ENCODE measurements at regions not wholly inside any gene's neighbourhood (a gene's known extent, or its start where the extent isn't known, plus 50 kb on each side); places are given as distances from the start of the nearest gene placed in this dataset.

DNA sequence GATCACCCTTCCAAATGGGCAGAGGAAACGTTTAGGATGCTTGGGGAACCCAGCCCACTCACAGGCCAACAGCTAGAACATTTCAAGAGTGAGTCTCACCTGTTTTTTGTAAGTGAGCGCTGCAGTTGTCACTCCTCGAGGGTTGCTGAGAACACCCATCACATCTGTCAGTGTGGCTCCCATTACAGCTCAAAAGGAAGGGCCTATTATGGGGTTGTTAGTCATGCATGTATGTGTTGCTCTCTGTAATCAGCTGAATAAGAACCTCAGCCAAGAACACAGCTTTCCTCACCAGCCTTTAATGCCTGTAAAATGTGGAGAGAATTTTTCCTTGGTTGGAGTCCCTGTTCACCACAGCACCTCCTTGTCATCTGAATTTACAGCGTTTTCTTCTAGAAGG lies 196.3 kb upstream of the KLF4 start:
- ATAC-seq (replicated peaks; ENCODE audit: extremely low read depth, poor library complexity, severe bottlenecking) = no peak
- no peaks in the 10 kb centered on the region for H3K27me3 Mint-ChIP-seq
- no peaks in the 10 kb centered on the region for H3K36me3 Mint-ChIP-seq (ENCODE audit: insufficient read depth)
- no peak overlapping the region for H3K27ac Mint-ChIP-seq (ENCODE audit: low read depth)
- H3K4me3 Mint-ChIP-seq = no peak overlapping the region
- H3K4me1 Mint-ChIP-seq = no peaks in the 10 kb centered on the region
- H3K9me3 Mint-ChIP-seq = peaks cover 6% of the 10 kb centered on the region
- DNase-seq (ENCODE audit: low spot score in 2 of 2) = no peak

GRCh38 chr9:107685376-107685775 lies 195.8 kb upstream of the KLF4 start:
- Mint-ChIP-seq H3K27me3 (no peaks in the 10 kb centered on the region), H3K4me3 (no peak overlapping the region), H3K4me1 (no peaks in the 10 kb centered on the region), H3K27ac (ENCODE audit: low read depth) (no peak overlapping the region), H3K36me3 (ENCODE audit: insufficient read depth) (no peaks in the 10 kb centered on the region), H3K9me3 (peaks cover under 1% of the 10 kb centered on the region)
- DNase-seq (ENCODE audit: low spot score in 2 of 2) (no peak), ATAC-seq (replicated peaks; ENCODE audit: extremely low read depth, poor library complexity, severe bottlenecking) (no peak)

DNA sequence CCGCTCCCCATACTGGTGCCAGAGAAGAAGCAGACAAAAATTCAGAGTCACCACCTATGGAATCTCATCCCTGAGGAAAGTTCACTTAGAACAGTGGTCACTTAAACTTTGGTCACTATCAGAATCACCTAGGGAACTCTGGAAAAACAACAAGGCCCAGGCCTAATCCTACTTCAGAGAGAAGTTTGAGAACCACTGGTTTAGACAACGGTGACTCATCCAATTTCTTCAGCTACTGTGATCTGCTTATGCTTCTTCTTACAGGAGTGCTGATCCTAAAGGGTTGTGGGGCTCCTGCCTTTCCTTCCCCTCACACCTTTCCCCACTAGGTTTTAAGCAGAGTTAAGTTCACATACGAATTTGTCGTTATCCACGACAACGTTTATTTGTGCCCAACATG lies 194.7 kb upstream of the KLF4 start:
- H3K4me3 Mint-ChIP-seq = no peak overlapping the region
- H3K27me3 Mint-ChIP-seq = no peaks in the 10 kb centered on the region
- DNase-seq (ENCODE audit: low spot score in 2 of 2) = no peak
- H3K4me1 Mint-ChIP-seq = no peaks in the 10 kb centered on the region
- no peaks in the 10 kb centered on the region for H3K9me3 Mint-ChIP-seq
- no peaks in the 10 kb centered on the region for H3K36me3 Mint-ChIP-seq (ENCODE audit: insufficient read depth)
- no peak overlapping the region for H3K27ac Mint-ChIP-seq (ENCODE audit: low read depth)
- no peak for ATAC-seq (replicated peaks; ENCODE audit: extremely low read depth, poor library complexity, severe bottlenecking)

- ATAC-seq (replicated peaks; ENCODE audit: extremely low read depth, poor library complexity, severe bottlenecking) = no peak
- H3K27me3 Mint-ChIP-seq = no peaks in the 10 kb centered on the region
- no peaks in the 10 kb centered on the region for H3K36me3 Mint-ChIP-seq (ENCODE audit: insufficient read depth)
- no peak overlapping the region for H3K4me3 Mint-ChIP-seq
- H3K9me3 Mint-ChIP-seq = no peaks in the 10 kb centered on the region
- DNase-seq (ENCODE audit: low spot score in 2 of 2) = no peak
- no peak overlapping the region for H3K27ac Mint-ChIP-seq (ENCODE audit: low read depth)
- no peaks in the 10 kb centered on the region for H3K4me1 Mint-ChIP-seq
Measured at GRCh38 chr9:107683566-107683965, 194.0 kb upstream of the KLF4 start.

- H3K27ac Mint-ChIP-seq (ENCODE audit: low read depth) = no peak overlapping the region
Measured at GRCh38 chr9:107681988-107682387, 192.4 kb upstream of the KLF4 start.

GRCh38 chr9:107675351-107676259 lies 186.0 kb upstream of the KLF4 start:
- no peaks in the 10 kb centered on the region for H3K9me3 Mint-ChIP-seq
- no peaks in the 10 kb centered on the region for H3K4me1 Mint-ChIP-seq
- H3K27ac Mint-ChIP-seq (ENCODE audit: low read depth) = no peak overlapping the region
- no peaks in the 10 kb centered on the region for H3K36me3 Mint-ChIP-seq (ENCODE audit: insufficient read depth)
- no peak overlapping the region for H3K4me3 Mint-ChIP-seq
- DNase-seq (ENCODE audit: low spot score in 2 of 2) (no peak), ATAC-seq (replicated peaks; ENCODE audit: extremely low read depth, poor library complexity, severe bottlenecking) (peak; percentile 19)
- H3K27me3 Mint-ChIP-seq = no peaks in the 10 kb centered on the region

More at GRCh38 chr9:107681988-107682387, 192.4 kb upstream of the KLF4 start:
- no peak overlapping the region for H3K4me3 Mint-ChIP-seq
- ATAC-seq (replicated peaks; ENCODE audit: extremely low read depth, poor library complexity, severe bottlenecking) (no peak), DNase-seq (ENCODE audit: low spot score in 2 of 2) (no peak)
- no peaks in the 10 kb centered on the region for H3K36me3 Mint-ChIP-seq (ENCODE audit: insufficient read depth)
- H3K4me1 Mint-ChIP-seq = no peaks in the 10 kb centered on the region
- no peaks in the 10 kb centered on the region for H3K27me3 Mint-ChIP-seq
- H3K9me3 Mint-ChIP-seq = no peaks in the 10 kb centered on the region

DNA sequence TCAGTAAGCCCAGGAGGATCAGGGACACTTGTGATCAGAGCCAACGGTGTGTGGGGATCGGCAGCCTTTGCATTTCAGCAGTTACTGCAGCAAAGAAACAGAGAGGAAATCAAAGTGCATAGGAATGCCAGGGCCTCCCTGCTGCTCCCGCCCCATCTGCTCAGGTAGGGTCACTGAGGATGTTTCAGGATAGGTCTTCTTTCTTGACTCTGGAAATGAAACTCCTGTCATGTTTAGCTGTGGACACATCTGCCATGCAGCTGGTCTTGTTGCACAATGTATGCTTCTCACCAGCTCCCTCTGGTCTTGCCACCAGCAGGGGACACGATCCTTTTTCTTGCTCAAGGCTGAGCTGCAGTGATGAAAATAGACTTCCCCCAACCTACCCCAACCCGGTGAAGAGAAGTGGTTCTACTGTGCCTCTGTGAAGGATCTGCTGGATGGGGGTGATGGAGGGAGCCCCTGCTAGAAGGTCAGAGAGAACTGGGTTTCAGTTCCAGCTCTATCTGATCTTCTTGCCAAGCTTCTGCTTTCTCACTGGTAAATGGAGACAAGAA lies 185.2 kb upstream of the KLF4 start:
- no peaks in the 10 kb centered on the region for H3K4me1 Mint-ChIP-seq
- H3K4me3 Mint-ChIP-seq = no peak overlapping the region
- no peak for ATAC-seq (replicated peaks; ENCODE audit: extremely low read depth, poor library complexity, severe bottlenecking)
- H3K27me3 Mint-ChIP-seq = no peaks in the 10 kb centered on the region
- H3K36me3 Mint-ChIP-seq (ENCODE audit: insufficient read depth) = no peaks in the 10 kb centered on the region
- no peaks in the 10 kb centered on the region for H3K9me3 Mint-ChIP-seq
- no peak for DNase-seq (ENCODE audit: low spot score in 2 of 2)
- no peak overlapping the region for H3K27ac Mint-ChIP-seq (ENCODE audit: low read depth)

GRCh38 chr9:107673861-107674720 lies 184.5 kb upstream of the KLF4 start:
- no peak overlapping the region for H3K27ac Mint-ChIP-seq (ENCODE audit: low read depth)
- no peak for ATAC-seq (replicated peaks; ENCODE audit: extremely low read depth, poor library complexity, severe bottlenecking)

GRCh38 chr9:107671588-107671987 lies 182.0 kb upstream of the KLF4 start:
- ATAC-seq (replicated peaks; ENCODE audit: extremely low read depth, poor library complexity, severe bottlenecking) (no peak), DNase-seq (ENCODE audit: low spot score in 2 of 2) (no peak)
- Mint-ChIP-seq H3K36me3 (ENCODE audit: insufficient read depth) (no peaks in the 10 kb centered on the region), H3K27me3 (no peaks in the 10 kb centered on the region), H3K9me3 (no peaks in the 10 kb centered on the region), H3K4me3 (no peak overlapping the region), H3K27ac (ENCODE audit: low read depth) (no peak overlapping the region), H3K4me1 (no peaks in the 10 kb centered on the region)

More at GRCh38 chr9:107673861-107674720, 184.5 kb upstream of the KLF4 start:
- H3K4me3 Mint-ChIP-seq = no peak overlapping the region
- H3K9me3 Mint-ChIP-seq = no peaks in the 10 kb centered on the region
- H3K27me3 Mint-ChIP-seq = no peaks in the 10 kb centered on the region
- no peak for DNase-seq (ENCODE audit: low spot score in 2 of 2)
- H3K4me1 Mint-ChIP-seq = no peaks in the 10 kb centered on the region
- no peaks in the 10 kb centered on the region for H3K36me3 Mint-ChIP-seq (ENCODE audit: insufficient read depth)

DNA sequence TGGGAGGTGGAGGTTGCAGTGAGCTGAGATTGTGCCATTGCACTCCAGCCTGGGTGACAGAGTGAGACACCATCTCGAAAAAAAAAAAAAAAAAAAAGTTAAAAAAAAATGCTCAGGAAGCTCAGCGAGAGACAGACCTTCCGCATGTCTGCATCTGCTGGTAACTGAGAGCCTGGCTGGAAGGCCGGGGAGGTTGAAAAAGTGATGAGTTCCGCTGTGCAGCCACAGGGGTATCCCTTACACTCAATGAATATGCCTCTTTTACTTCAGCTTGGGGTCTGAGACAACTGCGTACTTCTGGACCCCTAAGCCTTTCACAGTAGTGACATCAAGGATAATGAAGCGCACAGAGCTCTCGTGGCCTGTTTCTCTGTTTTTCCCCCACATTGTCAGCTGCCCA lies 179.9 kb upstream of the KLF4 start:
- H3K27me3 Mint-ChIP-seq = no peaks in the 10 kb centered on the region
- no peak overlapping the region for H3K27ac Mint-ChIP-seq (ENCODE audit: low read depth)
- H3K4me1 Mint-ChIP-seq = no peaks in the 10 kb centered on the region
- DNase-seq (ENCODE audit: low spot score in 2 of 2) (no peak), ATAC-seq (replicated peaks; ENCODE audit: extremely low read depth, poor library complexity, severe bottlenecking) (no peak)
- H3K36me3 Mint-ChIP-seq (ENCODE audit: insufficient read depth) = no peaks in the 10 kb centered on the region
- H3K4me3 Mint-ChIP-seq = no peak overlapping the region
- H3K9me3 Mint-ChIP-seq = peaks cover 6% of the 10 kb centered on the region

GRCh38 chr9:107667231-107668070 lies 177.9 kb upstream of the KLF4 start:
- DNase-seq (ENCODE audit: low spot score in 2 of 2) (no peak), ATAC-seq (replicated peaks; ENCODE audit: extremely low read depth, poor library complexity, severe bottlenecking) (no peak)
- Mint-ChIP-seq H3K27ac (ENCODE audit: low read depth) (no peak overlapping the region), H3K27me3 (no peaks in the 10 kb centered on the region), H3K4me3 (no peak overlapping the region), H3K36me3 (ENCODE audit: insufficient read depth) (no peaks in the 10 kb centered on the region), H3K4me1 (no peaks in the 10 kb centered on the region), H3K9me3 (peaks cover 6% of the 10 kb centered on the region)

DNA sequence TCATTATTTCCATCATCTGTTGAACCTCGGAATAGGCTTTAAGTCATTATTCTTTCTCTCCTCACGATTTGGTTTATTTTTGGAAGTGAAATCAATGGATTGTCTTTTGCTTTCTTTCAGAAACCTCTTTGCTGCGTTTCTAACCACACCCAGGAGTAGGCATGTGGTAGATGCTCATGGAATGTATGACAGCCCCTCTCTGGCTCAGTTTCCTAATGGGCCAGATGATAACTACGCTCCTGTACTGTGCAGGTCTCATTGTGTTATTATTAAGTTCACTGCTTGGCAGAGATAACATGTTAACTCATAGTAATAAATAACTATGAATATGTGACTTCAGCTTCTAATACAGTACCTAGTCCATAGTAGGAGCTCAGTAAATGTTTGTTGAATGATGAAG lies 175.5 kb upstream of the KLF4 start:
- H3K4me3 Mint-ChIP-seq = no peak overlapping the region
- no peaks in the 10 kb centered on the region for H3K27me3 Mint-ChIP-seq
- peaks cover 6% of the 10 kb centered on the region for H3K9me3 Mint-ChIP-seq
- DNase-seq (ENCODE audit: low spot score in 2 of 2) (no peak), ATAC-seq (replicated peaks; ENCODE audit: extremely low read depth, poor library complexity, severe bottlenecking) (no peak)
- H3K36me3 Mint-ChIP-seq (ENCODE audit: insufficient read depth) = no peaks in the 10 kb centered on the region
- no peaks in the 10 kb centered on the region for H3K4me1 Mint-ChIP-seq
- H3K27ac Mint-ChIP-seq (ENCODE audit: low read depth) = no peak overlapping the region

Measured in central memory CD8-positive, alpha-beta T cell (primary cell).